GM18517 (cell line): ENCODE measurements at regions not wholly inside any gene's neighbourhood (a gene's known extent, or its start where the extent isn't known, plus 50 kb on each side); places are given as distances from the start of the nearest gene placed in this dataset.
"Not testable (repeated sequence)": the region's sequence is repeated elsewhere in the genome, so short reads cannot be mapped to it uniquely, and the experiment has no call there.

ENCODE experiments used
- ATAC-seq: cut with Tn5 transposase; IDR thresholded peaks from one replicate; pipeline ENCODE4 v1.9.1; 2021; ENCODE audit warnings: mild to moderate bottlenecking, moderate library complexity; ENCODE audit not compliant: unreplicated experiment

DNA sequence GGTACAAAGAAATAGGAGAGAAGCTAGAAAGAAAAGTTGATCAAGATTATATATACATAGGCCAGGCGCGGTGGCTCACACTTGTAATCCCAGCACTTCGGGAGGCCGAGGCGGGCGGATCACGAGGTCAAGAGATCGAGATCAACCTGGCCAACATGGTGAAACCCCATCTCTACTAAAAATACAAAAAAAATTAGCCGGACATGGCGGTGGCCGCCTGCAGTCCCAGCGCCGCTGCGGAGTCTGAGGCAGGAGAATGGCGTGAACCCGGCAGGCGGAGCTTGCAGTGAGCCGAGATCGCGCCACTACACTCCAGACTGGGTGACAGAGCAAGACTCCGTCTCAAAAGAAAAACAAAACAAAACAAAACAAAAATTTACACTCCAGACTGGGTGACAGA is 798.3 kb upstream of the CDH9 start:
- not testable (repeated sequence) for ATAC-seq

DNA sequence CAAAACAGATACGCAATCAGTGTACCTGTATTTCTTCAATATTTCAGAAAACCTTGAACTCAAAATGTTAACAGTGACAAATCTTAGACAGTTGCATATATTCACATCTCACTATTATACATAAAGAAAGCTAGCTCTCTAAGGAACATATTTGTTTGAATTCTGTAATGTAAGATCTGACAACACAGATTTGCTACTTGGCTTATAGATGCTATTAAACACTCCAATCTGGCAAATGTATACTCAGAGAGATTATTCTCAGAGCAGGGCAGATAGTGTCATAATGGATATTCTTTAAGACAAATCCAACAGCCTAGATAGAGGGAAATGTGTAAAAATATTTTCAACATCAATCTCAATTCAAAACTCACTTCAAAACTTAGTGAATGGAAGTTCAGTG is 794.5 kb upstream of the CDH9 start:
- ATAC-seq = no peak

DNA sequence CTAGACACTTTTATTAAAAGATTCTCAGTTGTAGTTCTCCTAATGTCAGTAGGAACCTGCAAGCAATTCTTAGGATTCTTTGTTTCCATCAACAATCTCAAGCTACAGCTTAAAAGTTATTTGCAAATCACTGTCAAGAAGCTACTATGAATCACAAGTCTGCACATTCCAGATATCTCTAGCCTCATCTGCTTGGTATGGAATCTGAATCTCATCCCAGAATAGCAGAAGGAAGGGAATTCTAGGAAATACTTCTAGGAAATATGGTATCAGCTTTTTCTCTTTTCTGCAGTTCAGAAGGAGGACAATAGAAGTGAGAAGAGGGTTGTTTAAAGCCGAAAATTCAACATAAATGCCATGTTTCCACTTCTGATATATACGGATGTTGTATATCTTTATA is 792.2 kb upstream of the CDH9 start:
- no peak for ATAC-seq

DNA sequence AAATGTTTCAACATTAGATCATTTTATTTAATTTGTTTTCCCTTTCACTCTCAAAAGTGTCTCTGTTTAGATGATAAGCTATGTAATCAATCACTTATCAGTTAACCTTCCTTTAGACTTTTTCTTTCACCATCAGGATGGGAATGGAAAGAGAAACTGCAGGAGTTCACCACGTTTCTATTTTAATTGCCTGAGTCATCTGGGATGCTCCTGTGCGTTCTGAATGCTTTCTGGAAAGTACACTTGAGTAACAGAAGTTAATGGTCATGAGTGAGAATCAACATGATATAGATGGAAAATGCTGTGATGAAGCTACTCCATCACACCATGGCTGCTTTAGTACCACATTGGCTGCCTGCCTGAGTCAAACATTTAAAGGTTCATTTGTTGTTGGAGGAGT is 783.3 kb upstream of the CDH9 start:
- ATAC-seq = no peak

DNA sequence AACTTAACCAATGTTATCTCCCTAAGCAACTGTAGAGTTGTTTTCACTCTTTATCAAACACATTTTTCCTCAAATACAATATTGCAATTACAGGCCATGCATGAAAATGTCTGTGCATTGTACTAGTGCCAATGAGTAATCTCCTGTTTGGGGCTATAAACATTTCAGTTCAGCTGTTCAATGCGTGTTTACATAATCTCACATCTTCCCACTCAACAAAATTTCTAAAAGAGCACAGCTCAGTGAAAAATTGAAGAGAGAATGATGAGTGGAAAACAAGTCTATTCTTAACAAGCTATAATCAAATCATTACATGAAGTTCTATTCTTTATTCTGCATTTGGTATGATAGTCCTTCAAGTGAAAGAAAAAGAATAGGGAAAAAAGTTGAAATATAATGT is 780.5 kb upstream of the CDH9 start:
- no peak for ATAC-seq

DNA sequence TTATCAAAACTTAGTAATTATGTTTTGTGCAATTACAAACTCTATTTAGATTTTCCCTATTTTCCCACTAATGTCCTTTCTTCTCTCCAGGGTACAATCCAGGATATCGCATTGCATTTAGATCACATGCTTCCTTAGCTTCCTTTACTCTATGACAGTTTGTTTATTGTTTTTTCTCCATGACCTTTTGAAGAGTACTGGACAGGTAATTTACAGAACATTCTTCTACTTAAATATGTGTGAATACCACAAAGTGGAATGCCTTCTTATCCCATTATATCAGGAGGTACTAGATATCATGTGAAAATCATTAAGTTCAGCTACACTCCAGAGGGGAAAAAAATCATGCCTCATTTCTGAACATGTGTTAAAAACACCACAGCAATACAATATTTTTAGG is 776.6 kb upstream of the CDH9 start:
- ATAC-seq = no peak

DNA sequence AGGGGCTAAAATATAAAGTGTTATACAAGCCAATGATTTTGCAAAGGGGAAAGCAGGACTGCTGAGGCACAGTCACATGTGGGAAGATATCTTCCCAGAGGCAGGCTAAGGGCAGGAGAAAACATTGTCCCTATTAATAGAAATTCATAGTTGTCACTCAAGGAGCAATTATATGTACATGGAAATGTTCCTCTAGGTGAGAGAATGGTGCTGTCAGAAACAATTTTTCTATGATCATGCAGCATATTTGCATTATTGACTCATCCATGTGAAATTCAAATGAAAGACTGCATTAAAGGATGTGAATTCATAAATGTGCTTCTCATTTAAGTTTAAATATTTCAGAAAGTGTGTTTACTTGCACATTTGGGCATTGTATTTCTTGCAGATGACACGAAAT is 775.9 kb upstream of the CDH9 start:
- ATAC-seq = no peak

DNA sequence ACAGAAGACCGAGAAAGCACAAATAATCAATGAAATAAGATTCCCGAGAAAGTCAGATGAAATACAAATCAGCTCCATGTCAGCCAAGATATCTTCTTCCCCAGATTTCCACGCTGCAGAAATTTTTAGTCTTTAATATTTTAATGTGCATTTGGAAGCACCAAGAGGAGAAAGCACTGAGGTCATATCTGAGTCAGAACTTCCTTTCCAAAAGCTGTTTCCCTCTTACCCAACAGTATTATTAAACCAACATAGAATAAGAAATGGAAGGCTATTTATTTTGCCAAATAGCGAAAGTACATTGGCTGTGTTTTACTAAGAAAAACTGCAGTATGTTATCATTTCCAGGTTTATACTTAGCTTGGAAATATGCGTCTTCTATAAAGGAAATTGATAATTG is 772.1 kb upstream of the CDH9 start:
- ATAC-seq = no peak

DNA sequence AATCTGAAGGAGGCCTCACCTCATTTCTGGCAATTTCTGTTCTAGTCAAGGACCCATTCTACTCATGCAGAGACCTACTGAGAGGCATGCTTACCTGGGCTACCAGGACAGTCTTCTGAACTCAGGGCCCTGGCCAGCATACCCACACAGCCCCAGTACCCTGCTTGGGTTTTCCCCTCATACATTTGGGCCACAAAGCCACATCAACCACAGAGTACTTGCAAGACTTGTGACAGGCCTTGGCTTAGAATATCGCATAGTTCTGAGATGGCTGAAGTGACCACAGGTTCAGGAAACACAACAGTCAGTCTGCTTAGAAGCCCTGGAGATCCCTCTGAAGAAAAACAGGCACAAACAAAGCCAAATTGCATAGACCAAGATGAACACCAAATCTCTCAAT is 758.8 kb upstream of the CDH9 start:
- ATAC-seq = no peak

DNA sequence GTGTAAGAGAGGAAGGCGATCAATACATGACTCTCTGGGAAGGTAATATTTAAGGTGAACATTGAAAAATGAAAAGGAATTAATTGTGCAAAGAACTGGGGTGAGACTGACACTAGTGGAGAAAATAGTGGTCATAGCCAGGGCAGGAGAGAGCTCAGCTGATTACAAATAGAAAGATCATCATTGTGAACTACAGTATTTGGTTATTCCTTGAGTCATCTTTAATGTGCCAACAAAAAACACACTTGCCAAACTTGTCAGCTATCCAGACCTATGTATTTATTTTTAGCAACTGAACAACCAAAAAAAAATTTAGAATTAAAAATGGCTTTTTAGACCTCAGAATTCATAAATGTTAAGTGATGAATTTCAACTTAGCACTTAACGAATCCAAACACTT is 749.8 kb upstream of the CDH9 start:
- ATAC-seq = no peak

DNA sequence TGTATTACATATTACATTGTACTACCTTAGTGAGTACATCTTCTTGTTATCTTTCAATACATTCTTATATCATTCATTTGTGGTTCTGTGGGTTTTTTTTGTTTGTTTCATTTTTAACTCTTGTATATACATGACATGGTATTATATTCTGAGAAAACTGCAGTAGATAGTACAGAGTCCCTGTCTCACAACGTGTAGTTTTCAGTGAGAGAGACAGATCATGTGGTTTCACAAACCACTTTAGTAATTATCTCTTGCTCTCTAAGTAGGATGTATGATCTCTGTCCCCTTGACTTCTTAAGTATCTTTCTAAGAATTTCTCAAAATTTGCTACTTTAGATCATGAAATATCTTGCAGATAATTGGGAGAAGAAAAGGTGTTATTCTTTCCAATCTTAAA is 745.9 kb upstream of the CDH9 start:
- no peak for ATAC-seq

DNA sequence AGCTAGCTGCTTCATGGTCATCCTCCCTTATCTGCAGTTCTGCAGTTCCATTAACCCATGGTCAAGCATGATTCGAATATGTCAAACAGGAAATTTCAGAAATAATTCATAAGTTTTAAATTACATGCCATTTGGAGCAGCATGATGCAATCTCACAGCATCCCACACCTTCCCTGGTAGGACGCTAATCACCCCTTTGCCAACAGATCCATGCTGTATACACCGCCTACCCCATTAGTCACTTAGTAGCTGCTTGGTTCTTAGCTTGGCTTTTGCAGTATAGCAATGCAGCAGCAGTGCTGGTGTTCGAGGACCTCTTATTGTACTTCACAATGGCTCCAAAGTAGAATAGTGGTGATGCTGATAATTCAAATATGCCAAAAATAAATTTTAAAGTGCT is 739.7 kb upstream of the CDH9 start:
- ATAC-seq = no peak

DNA sequence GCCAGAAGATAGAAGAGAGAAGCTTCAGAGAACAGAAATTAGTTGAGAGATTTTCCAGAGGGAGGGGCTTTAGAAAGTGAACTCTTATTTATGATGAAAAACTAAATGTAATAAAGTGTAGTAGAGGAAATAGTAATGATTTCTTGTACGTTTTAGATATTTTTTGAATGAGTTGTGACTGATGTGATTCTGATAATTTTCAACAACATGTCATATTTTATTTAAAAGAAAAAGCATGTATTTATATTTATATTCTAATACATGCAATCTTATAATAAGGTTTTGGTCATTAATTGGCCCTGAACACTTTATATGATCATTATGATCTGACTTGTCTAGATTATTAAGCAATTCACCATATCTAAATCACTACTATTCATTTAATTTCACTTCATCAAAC is 735.2 kb upstream of the CDH9 start:
- ATAC-seq = no peak

DNA sequence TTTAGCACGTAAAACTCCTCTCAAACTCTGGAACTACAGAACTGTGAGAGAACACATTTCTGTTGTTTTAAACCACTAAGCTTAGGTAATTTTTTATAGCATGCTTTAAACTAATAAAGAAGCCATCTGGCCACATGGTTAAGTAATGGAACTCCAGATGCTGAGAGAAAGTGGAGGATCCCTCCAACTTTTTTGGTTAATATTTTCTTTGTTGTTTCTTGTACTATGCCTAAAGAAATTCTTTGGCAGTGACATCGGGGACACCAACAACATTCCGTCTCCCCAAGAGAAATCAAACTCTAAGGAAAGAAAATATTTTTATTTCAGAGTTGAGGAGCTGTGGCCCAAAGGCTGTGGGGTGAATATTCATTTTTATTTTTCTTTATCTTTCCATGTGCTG is 734.8 kb upstream of the CDH9 start:
- no peak for ATAC-seq

DNA sequence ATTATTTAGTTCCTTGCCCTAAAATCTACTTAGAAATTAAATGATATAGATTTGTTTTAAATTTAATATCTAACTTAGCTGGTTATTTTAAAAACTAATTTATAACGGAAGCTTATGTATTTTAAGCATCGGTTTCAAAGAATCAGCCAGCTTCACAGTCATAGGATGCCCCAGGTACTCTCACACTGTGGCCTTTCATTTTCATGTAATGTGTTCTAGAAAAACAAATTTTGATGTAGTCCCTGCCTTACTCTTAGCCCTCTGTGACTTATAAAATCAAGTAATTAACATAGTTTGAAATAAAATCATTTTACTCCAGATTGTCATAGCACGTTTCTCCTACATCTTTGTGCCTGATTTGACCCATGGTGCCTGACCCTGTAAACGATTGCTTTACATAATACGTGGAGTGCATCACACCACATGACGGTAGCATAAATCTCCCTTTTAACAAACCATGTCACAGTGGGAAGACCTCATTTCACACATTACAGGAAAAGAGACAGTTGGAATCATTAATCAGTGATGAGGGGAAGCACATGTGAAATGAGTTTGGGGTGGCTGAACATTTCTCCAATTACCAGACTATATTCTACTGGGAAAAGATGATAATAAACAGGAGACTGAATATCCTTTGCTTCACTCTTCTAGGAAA is 731.5 kb upstream of the CDH9 start:
- no peak for ATAC-seq

DNA sequence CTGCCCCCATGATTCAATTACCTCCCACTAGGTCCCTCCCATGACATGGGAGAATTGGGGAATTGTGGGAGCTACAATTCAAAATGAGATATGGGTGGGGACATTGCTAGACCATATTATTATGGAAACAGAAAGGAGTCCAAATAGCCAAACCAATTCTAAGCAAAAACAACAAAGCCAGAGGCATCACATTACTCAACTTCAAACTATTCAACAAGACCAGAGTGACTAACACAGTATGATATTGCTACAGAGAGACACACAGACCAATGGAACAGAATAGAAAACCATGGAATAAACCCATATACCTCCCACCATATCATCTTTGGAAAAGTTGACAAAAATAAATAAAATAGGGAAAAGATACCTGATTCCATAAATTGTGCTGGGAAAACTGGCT is 710.5 kb upstream of the CDH9 start:
- ATAC-seq = no peak

DNA sequence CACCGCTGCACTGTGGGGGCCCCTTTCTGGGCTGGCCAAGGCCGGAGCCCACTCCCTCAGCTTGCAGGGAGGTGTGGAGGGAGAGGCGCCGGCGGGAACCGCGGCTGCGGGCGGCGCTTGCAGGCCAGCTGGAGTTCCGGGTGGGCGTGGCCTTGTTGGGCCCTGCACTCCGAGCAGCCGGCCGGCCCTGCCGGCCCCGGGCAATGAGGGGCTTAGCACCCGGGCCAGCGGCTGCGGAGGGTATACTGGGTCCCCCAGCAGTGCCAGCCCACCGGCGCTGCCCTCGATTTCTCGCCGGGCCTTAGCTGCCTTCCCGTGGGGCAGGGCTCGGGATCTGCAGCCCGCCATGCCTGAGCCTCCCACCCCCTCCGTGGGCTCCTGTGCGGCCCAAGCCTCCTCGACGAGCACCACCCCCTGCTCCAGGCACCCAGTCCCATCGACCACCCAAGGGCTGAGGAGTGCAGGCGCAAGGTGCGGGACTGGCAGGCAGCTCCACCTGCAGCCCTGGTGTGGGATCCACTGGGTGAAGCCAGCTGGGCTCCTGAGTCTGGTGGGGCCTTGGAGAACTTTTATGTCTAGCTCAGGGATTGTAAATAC is 705.1 kb upstream of the CDH9 start:
- not testable (repeated sequence) for ATAC-seq

DNA sequence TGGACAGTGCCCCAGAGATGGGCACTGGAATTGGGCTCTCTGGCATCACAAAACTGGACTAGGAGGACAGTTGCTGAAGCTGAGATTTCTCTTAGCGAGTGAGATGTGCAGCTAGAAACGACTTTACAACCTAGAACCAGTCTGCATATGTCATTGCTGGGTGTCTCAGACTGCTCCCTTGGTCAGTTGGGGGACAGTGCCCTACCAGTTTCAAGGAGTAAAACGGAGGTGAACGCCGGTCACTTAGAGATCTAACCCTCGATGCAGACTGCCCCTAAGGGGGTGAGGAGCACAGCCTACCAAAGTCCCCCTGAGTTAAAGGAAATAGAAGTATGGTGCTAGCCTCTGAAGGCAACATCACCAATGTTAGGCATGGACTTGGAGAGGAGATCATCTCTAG is 704.4 kb upstream of the CDH9 start:
- no peak for ATAC-seq

DNA sequence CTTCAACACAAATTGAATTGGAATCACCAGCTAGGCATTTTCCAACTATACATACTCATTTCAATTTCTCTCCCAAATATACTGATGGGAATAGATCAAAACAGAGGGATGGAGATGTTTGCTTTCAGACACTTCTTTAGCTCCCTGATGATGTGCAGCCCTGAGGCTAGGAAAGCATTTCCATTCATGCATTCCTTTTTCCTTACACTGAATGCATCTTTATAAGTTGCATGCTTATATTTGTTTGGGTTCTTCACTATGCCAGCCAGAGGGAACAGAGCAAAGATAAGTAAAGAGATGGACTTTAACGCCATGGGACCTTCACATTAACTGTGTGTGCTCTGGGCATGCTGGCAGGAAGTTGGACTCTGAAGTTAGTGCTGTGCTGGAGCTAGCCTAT is 696.5 kb upstream of the CDH9 start:
- ATAC-seq = no peak

DNA sequence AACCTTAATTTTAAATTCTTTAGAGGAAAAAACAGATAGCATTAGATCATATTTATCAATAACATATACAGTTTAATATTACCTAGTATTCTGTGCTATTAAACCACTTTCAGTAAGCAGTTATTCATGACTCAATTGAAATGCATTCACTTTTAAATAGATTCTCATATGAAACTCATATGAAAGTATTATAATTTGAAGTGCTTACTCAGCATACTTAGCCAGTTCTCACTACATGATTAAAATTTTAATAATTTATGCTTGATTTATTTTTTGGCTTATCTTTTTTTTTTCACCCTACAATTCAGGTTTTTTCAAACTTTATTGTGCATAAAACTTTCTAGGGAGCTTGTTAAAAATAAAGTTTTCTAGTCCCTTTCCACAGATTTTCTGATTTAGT is 694.9 kb upstream of the CDH9 start:
- no peak for ATAC-seq

DNA sequence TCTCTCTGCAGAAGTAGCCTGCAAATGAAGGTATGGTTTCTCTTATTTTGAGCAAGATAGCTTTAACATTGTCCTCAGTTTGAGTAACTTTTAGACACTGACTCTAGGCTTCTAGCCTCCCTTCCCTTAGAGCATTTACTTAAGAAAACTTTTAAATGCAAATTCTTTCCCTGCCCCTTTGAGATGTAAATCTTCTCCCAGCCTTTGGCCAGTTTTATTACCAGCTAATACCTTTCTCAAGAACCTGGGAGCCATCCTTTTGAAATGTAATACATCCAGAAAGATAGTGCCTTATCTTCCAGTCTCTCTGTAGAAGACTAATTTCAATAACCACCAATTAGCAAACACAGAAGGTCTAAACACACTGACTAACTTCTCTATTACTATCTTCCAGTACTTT is 688.9 kb upstream of the CDH9 start:
- ATAC-seq = no peak

DNA sequence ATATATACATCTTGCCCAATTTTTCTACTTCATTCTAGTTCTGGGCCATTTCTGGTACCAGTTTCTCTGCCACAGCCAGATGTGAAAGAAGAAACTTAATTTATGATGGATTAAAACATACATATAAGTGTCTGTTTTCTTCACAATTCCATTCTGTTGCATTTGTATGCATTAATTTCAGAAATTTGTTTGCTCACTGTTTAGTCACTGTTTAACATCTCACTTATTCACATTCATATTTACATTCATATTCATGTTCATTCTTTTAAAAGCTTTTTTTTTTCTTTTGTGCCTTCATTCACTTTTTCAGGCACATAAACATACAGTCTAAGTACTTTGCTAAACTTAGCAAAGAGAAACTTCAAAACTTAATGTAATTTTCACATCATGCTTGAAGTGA is 684.0 kb upstream of the CDH9 start:
- no peak for ATAC-seq

DNA sequence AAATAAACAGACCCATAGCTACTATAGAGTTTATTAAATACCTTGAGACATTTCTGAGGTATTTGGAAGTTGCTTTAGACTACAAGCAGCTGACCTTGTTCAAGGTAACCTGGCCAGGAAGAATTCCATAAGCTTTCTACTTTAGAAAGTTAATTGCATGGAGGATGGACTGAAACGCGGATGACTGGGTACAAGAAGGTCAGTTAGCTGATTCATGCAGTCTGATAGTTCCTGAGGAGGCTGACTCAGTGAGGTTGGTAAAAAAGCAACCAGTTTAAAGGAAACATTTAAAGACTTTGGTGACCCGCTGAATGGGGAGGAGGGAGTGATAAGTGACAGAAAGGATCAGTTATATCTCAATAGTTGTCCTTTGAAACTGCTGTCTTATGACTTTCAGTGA is 670.1 kb upstream of the CDH9 start:
- no peak for ATAC-seq
